ENCODE measurements at regions not wholly inside any gene's neighbourhood (a gene's known extent, or its start where the extent isn't known, plus 50 kb on each side); places are given as distances from the start of the nearest gene placed in this dataset.

DNA sequence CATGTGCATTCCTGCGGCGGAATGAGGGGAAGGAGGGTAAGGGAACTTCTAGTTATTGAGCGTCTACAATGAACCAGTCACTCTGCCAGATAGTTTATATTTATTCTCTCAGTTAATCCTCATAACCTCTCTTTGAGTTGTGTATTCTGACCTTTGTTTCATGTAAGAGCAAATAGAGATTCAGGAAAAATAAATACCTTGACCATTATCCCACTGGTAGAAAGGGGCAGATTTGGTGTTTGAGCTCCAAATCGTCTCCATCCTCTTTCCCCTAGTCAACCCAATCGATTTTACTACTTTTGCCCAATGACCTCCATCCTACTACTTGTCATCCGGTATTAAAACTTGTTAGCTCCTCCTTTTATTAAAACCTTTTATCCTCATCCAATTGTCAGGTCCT is 157.1 kb upstream of the SESN3 start:
- ATAC-seq (ENCODE audit: low read depth) (no peak), DNase-seq (ENCODE audit: low spot score in 2 of 2) (no peak)
- no peaks in the 10 kb centered on the region for H3K36me3 Mint-ChIP-seq
- no peak overlapping the region for H3K27ac Mint-ChIP-seq
- H3K4me3 Mint-ChIP-seq = no peak overlapping the region
- H3K9me3 Mint-ChIP-seq = peaks cover 1% of the 10 kb centered on the region
- H3K27me3 Mint-ChIP-seq = no peaks in the 10 kb centered on the region
- no peaks in the 10 kb centered on the region for H3K4me1 Mint-ChIP-seq

DNA sequence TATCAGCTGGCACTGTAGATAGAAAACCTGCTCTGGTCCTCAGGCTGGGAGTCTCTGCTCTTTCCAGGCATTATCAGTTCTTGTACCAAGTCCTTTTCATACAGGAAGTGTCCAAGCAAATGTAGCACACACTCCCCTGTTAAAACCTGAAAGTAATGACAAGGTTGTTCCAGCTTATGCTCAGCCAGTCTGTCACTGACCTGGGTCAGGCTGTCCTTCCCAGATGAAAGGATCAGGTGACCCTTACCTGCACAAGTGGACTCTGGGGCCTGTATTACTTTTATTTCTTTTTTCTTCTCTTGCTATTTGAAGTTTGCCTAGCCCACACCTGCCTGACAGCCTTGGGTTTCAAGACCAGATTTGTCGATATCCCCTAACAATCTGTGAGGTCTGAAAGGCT is 156.3 kb upstream of the SESN3 start:
- Mint-ChIP-seq H3K4me1 (no peaks in the 10 kb centered on the region), H3K9me3 (peaks cover 1% of the 10 kb centered on the region), H3K36me3 (no peaks in the 10 kb centered on the region), H3K27me3 (no peaks in the 10 kb centered on the region), H3K4me3 (no peak overlapping the region), H3K27ac (no peak overlapping the region)
- ATAC-seq (ENCODE audit: low read depth) (no peak), DNase-seq (ENCODE audit: low spot score in 2 of 2) (no peak)

DNA sequence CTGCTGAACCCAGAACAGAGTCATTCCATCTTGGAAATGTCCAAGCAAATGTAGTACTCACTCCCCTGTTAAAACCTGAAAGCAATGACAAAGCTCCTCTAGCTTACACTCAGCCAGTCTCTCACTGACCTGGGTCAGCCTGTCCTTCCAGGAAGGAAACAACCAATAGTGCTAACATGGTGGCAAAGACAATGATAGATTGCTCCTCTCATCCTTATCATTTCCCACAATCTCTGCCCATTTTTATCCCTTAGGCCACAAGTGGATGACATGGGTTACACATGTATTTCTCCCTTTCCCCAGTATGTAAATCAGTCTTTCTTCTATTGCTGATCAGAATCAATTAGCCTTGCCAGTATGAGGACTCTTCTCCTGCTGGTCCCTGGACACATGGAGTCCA is 154.6 kb upstream of the SESN3 start:
- ATAC-seq (ENCODE audit: low read depth) (no peak), DNase-seq (ENCODE audit: low spot score in 2 of 2) (no peak)
- Mint-ChIP-seq H3K27ac (no peak overlapping the region), H3K4me1 (peaks cover 2% of the 10 kb centered on the region), H3K4me3 (no peak overlapping the region), H3K27me3 (no peaks in the 10 kb centered on the region), H3K36me3 (no peaks in the 10 kb centered on the region), H3K9me3 (no peaks in the 10 kb centered on the region)

DNA sequence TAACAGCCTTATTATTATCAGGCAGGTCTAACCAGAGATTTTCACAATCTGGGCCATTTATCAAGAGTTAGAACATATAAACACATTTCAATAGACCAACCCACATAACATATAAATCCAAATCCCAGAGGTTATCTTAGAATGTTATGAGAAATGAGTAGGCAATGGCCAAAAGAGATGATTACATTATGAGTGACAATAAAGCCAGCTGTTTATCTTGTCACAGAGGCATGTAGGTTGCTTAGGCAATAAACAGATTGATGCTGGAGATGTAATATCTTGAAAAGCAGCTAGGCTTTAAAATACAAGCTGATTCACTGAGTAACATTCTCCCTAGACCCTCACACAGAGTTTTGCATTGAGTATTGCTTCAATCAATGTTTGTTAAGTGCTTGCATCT is 148.5 kb upstream of the SESN3 start:
- ATAC-seq (ENCODE audit: low read depth) = no peak
- Mint-ChIP-seq H3K9me3 (no peaks in the 10 kb centered on the region), H3K27ac (no peak overlapping the region), H3K4me1 (peaks cover 4% of the 10 kb centered on the region), H3K4me3 (no peak overlapping the region), H3K36me3 (no peaks in the 10 kb centered on the region), H3K27me3 (no peaks in the 10 kb centered on the region)
- no peak for DNase-seq (ENCODE audit: low spot score in 2 of 2)

DNA sequence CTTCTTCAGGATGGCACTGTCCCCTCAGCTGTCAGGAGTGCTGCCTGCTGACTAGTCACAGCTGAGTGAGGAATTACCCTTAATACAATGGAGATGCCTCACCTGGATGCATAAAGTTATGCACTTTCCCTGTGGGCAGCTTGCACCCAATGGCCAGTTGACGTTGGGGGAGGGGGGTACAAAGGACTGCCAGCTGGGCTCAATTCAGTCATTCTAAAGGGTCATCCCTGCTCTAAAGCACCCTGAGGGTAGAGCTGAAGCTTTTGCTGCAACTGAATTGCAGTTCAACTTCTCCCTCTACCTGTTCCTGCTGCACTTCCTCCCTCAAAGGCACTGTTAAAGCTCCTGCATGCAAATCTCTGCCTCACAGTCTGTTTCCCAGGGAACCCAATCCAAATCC is 147.8 kb upstream of the SESN3 start:
- H3K27ac Mint-ChIP-seq = no peak overlapping the region
- no peaks in the 10 kb centered on the region for H3K27me3 Mint-ChIP-seq
- H3K36me3 Mint-ChIP-seq = no peaks in the 10 kb centered on the region
- DNase-seq (ENCODE audit: low spot score in 2 of 2) = no peak
- H3K4me1 Mint-ChIP-seq = peaks cover 4% of the 10 kb centered on the region
- ATAC-seq (ENCODE audit: low read depth) = no peak
- no peak overlapping the region for H3K4me3 Mint-ChIP-seq
- H3K9me3 Mint-ChIP-seq = no peaks in the 10 kb centered on the region

DNA sequence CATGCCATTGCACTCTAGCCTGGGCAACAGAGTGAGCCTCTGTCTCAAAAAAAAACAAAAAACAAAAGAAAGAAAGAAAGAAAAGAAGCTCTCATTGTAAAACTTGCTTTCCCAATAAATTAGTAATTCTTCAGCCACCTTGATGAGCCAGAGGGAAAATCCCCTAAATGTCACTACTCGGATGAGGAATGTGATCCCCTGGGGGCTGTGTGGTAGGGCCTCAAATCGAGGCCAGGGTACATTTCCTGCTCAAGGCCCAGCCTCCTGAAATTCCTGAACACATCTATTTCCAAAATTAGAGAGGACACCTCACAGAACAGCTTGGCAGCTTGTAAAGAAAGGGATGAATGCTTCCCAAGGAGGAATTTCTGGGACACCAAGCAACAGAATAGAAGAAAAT is 147.1 kb upstream of the SESN3 start:
- H3K36me3 Mint-ChIP-seq = no peaks in the 10 kb centered on the region
- no peaks in the 10 kb centered on the region for H3K9me3 Mint-ChIP-seq
- no peak overlapping the region for H3K27ac Mint-ChIP-seq
- DNase-seq (ENCODE audit: low spot score in 2 of 2) (no peak), ATAC-seq (ENCODE audit: low read depth) (no peak)
- H3K4me1 Mint-ChIP-seq = peaks cover 4% of the 10 kb centered on the region
- H3K27me3 Mint-ChIP-seq = no peaks in the 10 kb centered on the region
- H3K4me3 Mint-ChIP-seq = no peak overlapping the region

DNA sequence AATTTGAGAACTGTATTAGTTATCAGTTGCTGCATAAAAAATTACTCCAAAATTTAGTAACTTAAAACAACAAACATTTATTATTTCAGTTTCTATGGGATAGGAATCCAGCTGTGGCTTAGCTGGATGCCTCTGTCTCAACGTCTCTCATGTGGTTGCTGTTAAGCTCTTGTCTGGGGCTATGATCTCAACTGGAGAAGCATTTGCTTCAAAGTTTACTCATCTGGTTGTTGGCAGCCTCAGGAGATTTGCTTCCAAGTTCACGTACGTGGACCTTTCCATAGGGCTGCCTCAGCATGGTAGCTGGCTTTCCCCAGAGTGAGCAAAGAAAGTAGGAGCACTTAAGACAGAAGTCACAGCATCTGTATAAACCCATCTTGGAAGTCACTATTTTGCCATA is 144.9 kb upstream of the SESN3 start:
- no peaks in the 10 kb centered on the region for H3K9me3 Mint-ChIP-seq
- H3K27me3 Mint-ChIP-seq = peaks cover 2% of the 10 kb centered on the region
- ATAC-seq (ENCODE audit: low read depth) (no peak), DNase-seq (ENCODE audit: low spot score in 2 of 2) (no peak)
- H3K27ac Mint-ChIP-seq = no peak overlapping the region
- no peaks in the 10 kb centered on the region for H3K36me3 Mint-ChIP-seq
- peaks cover 7% of the 10 kb centered on the region for H3K4me1 Mint-ChIP-seq
- no peak overlapping the region for H3K4me3 Mint-ChIP-seq

DNA sequence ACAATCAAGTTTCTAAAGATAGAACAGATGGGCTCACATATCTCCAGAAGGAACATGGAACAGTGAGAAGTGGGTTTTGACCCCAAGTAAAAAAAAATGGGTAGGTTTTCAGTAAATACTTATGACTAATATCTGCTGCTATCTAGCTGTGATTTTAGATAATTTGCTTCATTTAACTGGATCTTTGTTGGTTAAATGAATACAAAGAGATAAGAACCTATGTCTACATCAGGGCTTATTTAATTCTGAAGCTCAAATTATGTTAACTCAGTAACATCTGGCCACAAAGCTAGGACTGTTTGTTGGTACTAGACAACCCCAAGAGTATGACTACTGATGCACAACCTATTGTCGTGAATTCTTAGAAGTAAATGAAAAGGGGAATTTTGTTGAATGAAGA is 144.4 kb upstream of the SESN3 start:
- Mint-ChIP-seq H3K36me3 (no peaks in the 10 kb centered on the region), H3K4me3 (no peak overlapping the region), H3K4me1 (peaks cover 4% of the 10 kb centered on the region), H3K27me3 (peaks cover 2% of the 10 kb centered on the region), H3K9me3 (no peaks in the 10 kb centered on the region), H3K27ac (no peak overlapping the region)
- ATAC-seq (ENCODE audit: low read depth) (no peak), DNase-seq (ENCODE audit: low spot score in 2 of 2) (no peak)

DNA sequence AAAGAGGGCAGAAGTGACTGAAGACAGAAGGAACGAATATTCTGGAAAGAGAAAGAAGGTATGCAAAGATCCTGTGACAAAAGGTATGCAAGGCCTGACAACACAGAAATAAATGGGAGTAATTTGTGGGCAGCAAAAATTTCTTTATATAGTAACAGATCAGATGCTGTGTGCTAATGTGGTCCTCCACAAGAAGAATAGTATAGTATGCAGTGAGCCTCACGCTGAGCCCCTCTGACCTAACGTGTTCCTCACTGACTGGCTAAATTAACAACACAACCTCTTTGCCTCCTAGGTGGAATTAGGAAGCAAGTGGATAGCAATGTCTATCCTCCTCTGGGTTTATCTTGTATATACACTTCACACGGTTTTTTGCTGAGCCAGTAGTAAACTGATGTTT is 143.1 kb upstream of the SESN3 start:
- ATAC-seq (ENCODE audit: low read depth) (no peak), DNase-seq (ENCODE audit: low spot score in 2 of 2) (no peak)
- no peaks in the 10 kb centered on the region for H3K36me3 Mint-ChIP-seq
- no peaks in the 10 kb centered on the region for H3K9me3 Mint-ChIP-seq
- no peak overlapping the region for H3K4me3 Mint-ChIP-seq
- peaks cover 2% of the 10 kb centered on the region for H3K27me3 Mint-ChIP-seq
- no peak overlapping the region for H3K27ac Mint-ChIP-seq
- peaks cover 3% of the 10 kb centered on the region for H3K4me1 Mint-ChIP-seq

DNA sequence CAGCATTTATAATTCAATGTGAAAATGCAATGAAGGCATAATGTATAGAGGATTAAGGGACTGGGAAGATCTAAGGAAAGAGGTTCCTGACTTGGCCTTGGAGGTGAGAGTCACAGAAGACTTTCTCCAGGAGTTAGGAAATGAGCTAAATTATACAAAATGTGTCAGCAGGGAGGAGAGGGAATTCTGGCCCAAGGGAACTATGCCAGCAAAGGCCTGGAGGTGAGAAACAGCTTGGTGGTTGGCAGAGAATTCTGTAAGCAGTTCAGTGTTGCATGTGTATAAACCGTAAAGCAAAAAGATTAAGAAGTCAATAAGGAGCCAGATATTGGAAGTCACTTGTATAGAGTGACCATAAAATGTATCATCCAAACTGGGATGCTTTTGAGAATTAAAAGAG is 142.2 kb upstream of the SESN3 start:
- Mint-ChIP-seq H3K36me3 (no peaks in the 10 kb centered on the region), H3K27ac (no peak overlapping the region), H3K4me1 (peaks cover 3% of the 10 kb centered on the region), H3K9me3 (no peaks in the 10 kb centered on the region), H3K27me3 (peaks cover 2% of the 10 kb centered on the region), H3K4me3 (no peak overlapping the region)
- DNase-seq (ENCODE audit: low spot score in 2 of 2) (no peak), ATAC-seq (ENCODE audit: low read depth) (no peak)

DNA sequence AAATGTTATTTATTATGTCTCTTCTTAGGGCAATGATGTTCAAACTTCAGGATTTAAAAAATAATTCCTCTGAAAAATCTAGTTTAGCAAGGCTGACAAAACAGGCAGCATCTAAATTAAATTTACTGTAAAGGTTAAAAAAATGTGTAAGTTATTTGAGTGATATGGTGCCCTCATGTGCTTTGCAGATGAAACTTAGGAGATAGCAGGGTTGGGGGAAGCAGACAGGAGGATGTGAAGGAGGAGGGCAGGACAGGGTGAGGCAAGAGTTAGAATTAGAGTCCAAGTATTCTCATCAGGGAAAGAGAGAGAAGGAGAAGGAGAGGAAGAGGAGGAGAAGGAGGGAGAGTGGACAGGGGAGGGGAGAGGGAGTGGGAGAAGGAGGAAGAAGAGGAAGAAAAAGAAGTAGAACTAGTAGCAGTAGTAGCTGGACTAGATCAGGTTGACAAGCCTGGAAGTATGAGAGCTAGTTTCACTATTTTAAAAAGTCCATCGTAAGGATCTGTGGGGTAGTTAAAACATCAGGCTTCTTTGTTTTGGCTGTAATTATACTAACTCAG is 141.2 kb upstream of the SESN3 start:
- H3K27ac Mint-ChIP-seq = no peak overlapping the region
- H3K27me3 Mint-ChIP-seq = peaks cover 2% of the 10 kb centered on the region
- H3K4me3 Mint-ChIP-seq = no peak overlapping the region

DNA sequence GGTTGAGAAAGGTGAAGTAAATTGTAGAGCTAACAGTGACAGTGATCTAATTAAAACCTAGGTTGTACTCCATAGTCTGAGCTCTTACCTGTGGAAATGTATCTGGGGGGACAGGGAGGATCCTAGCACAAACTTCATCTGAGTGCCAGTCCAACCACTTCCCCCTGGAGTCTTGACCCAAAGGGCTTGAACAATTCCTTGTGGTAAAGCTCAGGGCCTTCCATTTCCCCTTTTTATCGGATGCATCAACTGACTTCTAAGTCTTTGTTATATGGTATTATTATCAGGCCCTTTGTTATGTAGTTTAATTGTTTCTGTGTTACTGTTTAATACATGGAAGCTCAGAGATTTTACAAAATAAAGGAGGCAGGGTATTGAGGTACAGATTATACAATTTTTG is 140.2 kb upstream of the SESN3 start:
- DNase-seq (ENCODE audit: low spot score in 2 of 2) = no peak
- Mint-ChIP-seq H3K27ac (no peak overlapping the region), H3K4me1 (peaks cover 3% of the 10 kb centered on the region), H3K9me3 (no peaks in the 10 kb centered on the region), H3K4me3 (no peak overlapping the region), H3K27me3 (peaks cover 2% of the 10 kb centered on the region), H3K36me3 (no peaks in the 10 kb centered on the region)
- no peak for ATAC-seq (ENCODE audit: low read depth)

More for the DNA sequence above, 141.2 kb upstream of the SESN3 start:
- H3K4me1 Mint-ChIP-seq = peaks cover 3% of the 10 kb centered on the region
- no peak for ATAC-seq (ENCODE audit: low read depth)
- no peaks in the 10 kb centered on the region for H3K36me3 Mint-ChIP-seq
- H3K9me3 Mint-ChIP-seq = no peaks in the 10 kb centered on the region
- DNase-seq (ENCODE audit: low spot score in 2 of 2) = no peak

DNA sequence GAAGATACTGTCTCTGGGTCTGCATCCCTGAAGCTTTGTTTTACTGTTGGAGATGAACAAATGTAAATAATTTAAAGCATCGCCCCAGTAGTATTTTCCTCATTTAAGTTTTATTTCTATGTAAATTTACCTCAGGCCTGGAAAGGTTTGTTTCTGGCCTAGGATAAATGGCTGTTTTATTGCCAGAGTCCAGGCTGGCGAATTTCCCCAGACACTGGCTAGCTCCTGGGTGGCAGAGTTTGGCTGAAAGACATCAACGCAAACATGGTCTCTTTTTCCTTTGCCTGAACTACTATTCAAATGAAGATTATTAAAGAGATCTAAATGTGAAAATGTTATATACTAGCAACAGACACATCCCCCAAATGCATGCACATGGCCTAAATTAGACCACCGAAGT is 136.7 kb upstream of the SESN3 start:
- Mint-ChIP-seq H3K4me1 (peaks cover 12% of the 10 kb centered on the region), H3K27ac (no peak overlapping the region), H3K36me3 (no peaks in the 10 kb centered on the region), H3K9me3 (no peaks in the 10 kb centered on the region), H3K27me3 (peaks cover 2% of the 10 kb centered on the region), H3K4me3 (no peak overlapping the region)
- no peak for ATAC-seq (ENCODE audit: low read depth)
- DNase-seq (ENCODE audit: low spot score in 2 of 2) = no peak

DNA sequence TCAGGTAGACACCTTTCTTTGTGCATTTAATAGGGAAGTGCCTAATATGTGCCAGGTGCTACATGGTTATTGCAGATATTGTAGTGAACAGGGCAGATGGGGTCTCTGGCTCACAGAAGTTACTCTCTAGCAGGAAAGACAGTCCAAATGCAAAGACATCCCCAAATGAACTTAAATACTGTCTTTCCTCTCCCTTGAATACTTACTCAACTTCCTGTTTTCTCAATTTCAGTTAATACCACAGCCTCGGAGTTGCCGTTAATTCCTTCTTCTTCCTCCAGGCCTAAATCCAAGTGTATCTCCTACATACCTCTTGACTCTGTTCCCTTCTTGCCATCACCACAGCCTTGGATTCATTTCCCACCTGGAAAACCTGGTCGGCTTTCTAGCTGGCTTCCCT is 134.3 kb upstream of the SESN3 start:
- H3K27me3 Mint-ChIP-seq = no peaks in the 10 kb centered on the region
- DNase-seq (ENCODE audit: low spot score in 2 of 2) = no peak
- H3K27ac Mint-ChIP-seq = no peak overlapping the region
- no peak overlapping the region for H3K4me3 Mint-ChIP-seq
- H3K9me3 Mint-ChIP-seq = no peaks in the 10 kb centered on the region
- no peaks in the 10 kb centered on the region for H3K36me3 Mint-ChIP-seq
- H3K4me1 Mint-ChIP-seq = peaks cover 9% of the 10 kb centered on the region
- no peak for ATAC-seq (ENCODE audit: low read depth)

DNA sequence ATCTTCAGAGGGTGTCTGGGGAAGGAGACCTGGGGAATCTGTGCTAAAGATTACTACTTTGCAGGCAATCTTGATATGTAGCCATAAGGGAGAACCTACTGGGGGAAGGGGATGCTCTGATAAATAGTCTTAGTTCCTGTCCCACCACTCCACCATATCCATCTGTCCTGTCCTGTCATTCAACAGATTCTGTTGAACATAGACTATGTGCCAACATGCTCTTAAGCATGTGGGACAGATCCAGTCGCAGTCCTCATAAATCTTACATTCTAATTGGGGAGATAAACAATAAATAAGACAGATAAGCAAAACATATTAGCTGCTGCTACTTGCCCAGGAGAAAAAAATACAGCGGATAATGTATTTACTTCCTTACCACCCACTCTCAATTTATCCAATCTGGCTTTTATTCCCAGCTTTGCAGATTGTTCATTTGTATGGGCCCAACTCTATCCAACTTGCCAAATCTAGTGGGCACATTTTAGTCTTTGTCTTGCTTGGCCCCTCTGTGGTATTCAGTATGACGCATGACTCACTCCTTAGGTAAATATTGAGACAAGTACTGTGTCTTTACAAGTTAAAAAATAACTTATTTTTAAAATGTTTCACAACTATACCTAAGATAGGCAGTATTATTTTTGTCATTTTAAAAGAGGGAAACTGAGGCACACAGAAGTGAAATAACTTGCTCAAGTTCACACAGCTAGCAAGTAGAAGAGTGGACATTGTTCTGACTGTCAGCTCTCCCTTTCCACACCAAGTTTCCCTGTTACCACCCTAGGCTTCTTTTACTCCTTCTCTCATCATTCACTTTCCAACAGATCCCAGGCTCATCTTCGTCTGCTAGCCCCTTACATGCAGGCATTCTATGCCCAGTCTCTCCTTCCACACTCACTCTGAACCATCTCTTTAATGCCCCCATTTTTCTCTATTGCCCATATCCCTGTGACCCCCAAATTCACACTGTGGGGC is 133.6 kb upstream of the SESN3 start:
- no peak for ATAC-seq (ENCODE audit: low read depth)
- no peaks in the 10 kb centered on the region for H3K9me3 Mint-ChIP-seq
- no peak overlapping the region for H3K4me3 Mint-ChIP-seq
- H3K36me3 Mint-ChIP-seq = no peaks in the 10 kb centered on the region
- peaks cover 9% of the 10 kb centered on the region for H3K4me1 Mint-ChIP-seq
- no peak for DNase-seq (ENCODE audit: low spot score in 2 of 2)
- no peak overlapping the region for H3K27ac Mint-ChIP-seq
- H3K27me3 Mint-ChIP-seq = no peaks in the 10 kb centered on the region
